Common myeloid progenitor, CD34-positive (primary cell): ENCODE measurements at regions not wholly inside any gene's neighbourhood (a gene's known extent, or its start where the extent isn't known, plus 50 kb on each side); places are given as distances from the start of the nearest gene placed in this dataset.

Source experiments
- CTCF ChIA-PET: fragments of 350-600 bp; sonication (Branson Sonifier 250); formaldehyde crosslinking; loops from one replicate; lab custom pipeline; 2021; ENCODE audit warnings: antibody characterized with exemption; lab: Charles Lee
- POLR2A ChIA-PET: fragments of 350-600 bp; sonication (Branson Sonifier 250); formaldehyde crosslinking; loops from one replicate; lab custom pipeline; 2021; ENCODE audit warnings: antibody characterized with exemption; lab: Charles Lee
- DNase-seq, 3 donors: peaks; one replicate each; pipeline versions ENCODE4 v3.0.0 to v3.0.0-alpha.2; 2013
- H3K27ac ChIP-seq, 2 experiments: 1 replicate in 1 of 2; 2 replicates in 1 of 2; pipeline ENCODE4 v1.7.0; 2013; ENCODE audit warnings: inconsistent platforms in 2 of 2, low read length in 2 of 2, mild to moderate bottlenecking in 2 of 2, low read depth in 1 of 2, moderate library complexity in 1 of 2; ENCODE audit not compliant: severe bottlenecking in 2 of 2, insufficient read depth in 1 of 2, poor library complexity in 1 of 2
- H3K27me3 ChIP-seq, 5 experiments: replicated peaks in 2 of 5; 1 replicate in 3 of 5; 2 replicates in 2 of 5; pipeline versions ENCODE4 v1.6.1 to v1.7.0; 2013; ENCODE audit warnings: low read length in 4 of 5, mild to moderate bottlenecking in 2 of 5, moderate library complexity in 2 of 5, inconsistent platforms in 1 of 5; ENCODE audit not compliant: insufficient read depth in 5 of 5, control insufficient read depth in 4 of 5
- H3K36me3 ChIP-seq, 4 experiments: 1 replicate in 2 of 4; 2 replicates in 2 of 4; pipeline versions ENCODE4 v1.6.1 to v1.7.0; 2013; ENCODE audit warnings: low read length in 3 of 4, control low read depth in 1 of 4, mild to moderate bottlenecking in 1 of 4; ENCODE audit not compliant: control insufficient read depth in 4 of 4, insufficient read depth in 4 of 4
- H3K4me1 ChIP-seq, 4 experiments: 1 replicate in 3 of 4; 2 replicates in 1 of 4; pipeline versions ENCODE4 v1.6.1 to v1.7.1; 2013; ENCODE audit warnings: low read length in 3 of 4, mild to moderate bottlenecking in 3 of 4, control low read depth in 1 of 4, inconsistent platforms in 1 of 4, moderate library complexity in 1 of 4; ENCODE audit not compliant: control insufficient read depth in 4 of 4, insufficient read depth in 4 of 4; ENCODE audit errors: control extremely low read depth in 1 of 4
- H3K4me3 ChIP-seq, 7 experiments: 1 replicate in 4 of 7; 2 replicates in 3 of 7; pipeline versions ENCODE4 v1.5.1 to v1.7.0; 2013; ENCODE audit warnings: mild to moderate bottlenecking in 7 of 7, low read length in 6 of 7, moderate library complexity in 6 of 7, inconsistent platforms in 2 of 7, low read depth in 2 of 7, control low read depth in 1 of 7; ENCODE audit not compliant: insufficient read depth in 4 of 7, control insufficient read depth in 1 of 7; ENCODE audit errors: extremely low read depth in 1 of 7
- H3K9me3 ChIP-seq, 5 experiments: 1 replicate in 4 of 5; 2 replicates in 1 of 5; pipeline versions ENCODE4 v1.6.1 to v1.7.1; 2013; ENCODE audit warnings: low read length in 4 of 5, mild to moderate bottlenecking in 2 of 5, inconsistent platforms in 1 of 5, low read depth in 1 of 5, moderate library complexity in 1 of 5; ENCODE audit not compliant: control insufficient read depth in 4 of 5, insufficient read depth in 2 of 5; ENCODE audit errors: control extremely low read depth in 1 of 5
- WGBS: methylation state at CpG from one replicate; pipeline ENCODE4 v1.1.5; 2013; ENCODE audit not compliant: insufficient coverage; 5-methylcytosine and 5-hydroxymethylcytosine counted together

GRCh38 chr17:70654706-70655105, 485.4 kb downstream of the KCNJ2 start:
- POLR2A ChIA-PET = interaction anchor here (0.7 kb wide), 1 partner anchor 152 kb away, joined by 3 read pairs; no protein-coding TSS in a partner anchor
- H3K27me3 ChIP-seq = no peaks in the 10 kb centered on the region
- no CpG with 5 or more reads among the region's 3 CpGs for WGBS
- CTCF ChIA-PET = interaction anchor here (1.0 kb wide), 1 partner anchor 12 kb away, joined by 3 read pairs; no protein-coding TSS in a partner anchor
- H3K9me3 ChIP-seq = no peaks in the 10 kb centered on the region
- no peak overlapping the region for H3K27ac ChIP-seq
- DNase-seq = no peak
- no peaks in the 10 kb centered on the region for H3K36me3 ChIP-seq
- no peak overlapping the region for H3K4me3 ChIP-seq
- H3K4me1 ChIP-seq = no peaks in the 10 kb centered on the region

DNA sequence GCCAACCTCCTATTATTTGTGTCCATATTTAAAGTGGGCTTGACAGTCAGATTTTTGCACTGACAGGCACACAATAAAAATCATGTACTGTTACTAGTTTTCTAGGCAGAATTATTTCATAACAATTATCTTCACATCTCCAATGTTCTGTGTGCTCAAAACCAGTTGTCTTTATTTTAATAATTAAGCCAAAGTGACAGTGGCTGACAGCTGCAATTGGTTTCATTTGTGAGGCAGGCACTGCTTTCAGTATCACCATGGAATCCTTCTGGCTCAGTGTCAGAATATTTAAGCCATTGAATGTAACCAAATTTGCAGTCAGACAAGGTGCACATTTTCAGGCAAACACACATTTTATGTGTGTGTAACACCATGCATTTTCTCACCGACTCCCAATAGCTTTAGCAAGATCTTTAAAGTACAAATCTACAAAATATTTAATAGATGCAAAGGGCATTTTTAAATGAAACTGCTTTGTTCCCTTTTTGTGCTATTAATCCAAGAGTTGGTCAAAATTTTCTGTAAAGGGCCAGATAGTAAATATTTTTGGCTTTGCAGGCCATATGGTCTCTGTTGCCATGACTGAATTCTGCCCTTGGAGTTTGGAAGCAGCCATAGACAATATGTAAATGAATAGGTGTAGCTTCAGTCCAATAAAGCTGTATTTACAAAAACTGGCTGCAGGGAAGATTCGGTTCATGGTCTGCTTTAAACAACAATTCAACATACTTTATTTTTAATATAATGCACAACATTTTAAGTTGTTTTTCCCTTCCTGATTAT, 486.0 kb downstream of the KCNJ2 start:
- Histone ChIP-seq H3K4me1 (no peaks in the 10 kb centered on the region), H3K36me3 (no peaks in the 10 kb centered on the region), H3K27ac (no peak overlapping the region), H3K4me3 (no peak overlapping the region), H3K9me3 (no peaks in the 10 kb centered on the region), H3K27me3 (no peaks in the 10 kb centered on the region)
- CTCF ChIA-PET = interaction anchor here (1.0 kb wide), 1 partner anchor 13 kb away, joined by 3 read pairs; no protein-coding TSS in a partner anchor
- POLR2A ChIA-PET = interaction anchor here (0.7 kb wide), 1 partner anchor 153 kb away, joined by 3 read pairs; no protein-coding TSS in a partner anchor
- DNase-seq = no peak
- WGBS = no CpG with 5 or more reads among the region's 2 CpGs

DNA sequence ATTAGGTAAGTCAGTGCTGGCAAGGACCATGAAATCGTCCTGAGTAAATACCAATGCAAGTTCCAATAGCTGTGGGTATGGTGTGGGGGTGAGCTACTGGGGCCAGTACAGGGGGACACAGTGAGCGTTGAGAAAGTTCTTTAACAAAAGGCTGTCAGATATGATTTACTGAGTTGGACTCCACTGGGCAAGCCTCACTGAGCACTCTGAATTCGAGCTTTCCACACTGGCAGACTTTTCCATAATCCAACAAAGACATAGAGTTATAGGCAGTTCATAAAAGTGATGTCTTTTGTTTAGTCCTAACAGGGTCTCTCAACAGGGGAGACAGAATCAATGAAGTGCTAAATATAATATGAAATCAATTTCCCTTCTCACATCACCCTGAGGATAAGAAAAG, 489.0 kb downstream of the KCNJ2 start:
- 100% methylated on average over 2 of the region's 3 CpGs for WGBS
- Histone ChIP-seq H3K4me1 (no peaks in the 10 kb centered on the region), H3K4me3 (no peak overlapping the region), H3K27me3 (no peaks in the 10 kb centered on the region), H3K27ac (no peak overlapping the region), H3K36me3 (no peaks in the 10 kb centered on the region), H3K9me3 (no peaks in the 10 kb centered on the region)
- DNase-seq = no peak
- CTCF ChIA-PET = no interaction called here
- POLR2A ChIA-PET = interaction anchor here (0.6 kb wide), 1 partner anchor 462 kb away, joined by 3 read pairs; no protein-coding TSS in a partner anchor

- no peaks in the 10 kb centered on the region for H3K4me1 ChIP-seq
- no peaks in the 10 kb centered on the region for H3K27me3 ChIP-seq
- no peaks in the 10 kb centered on the region for H3K9me3 ChIP-seq
- ChIA-PET CTCF (no interaction called here), POLR2A (interaction anchor here (0.6 kb wide), 1 partner anchor 462 kb away, joined by 3 read pairs; no protein-coding TSS in a partner anchor)
- DNase-seq = no peak
- H3K4me3 ChIP-seq = no peak overlapping the region
- no peaks in the 10 kb centered on the region for H3K36me3 ChIP-seq
- WGBS = 100% methylated on average over 1 of the region's 2 CpGs
- no peak overlapping the region for H3K27ac ChIP-seq
Measured at GRCh38 chr17:70658840-70659239, 489.5 kb downstream of the KCNJ2 start.

GRCh38 chr17:70661342-70662222, 492.2 kb downstream of the KCNJ2 start:
- Histone ChIP-seq H3K27me3 (no peaks in the 10 kb centered on the region), H3K4me1 (no peaks in the 10 kb centered on the region), H3K27ac (no peak overlapping the region), H3K9me3 (no peaks in the 10 kb centered on the region), H3K4me3 (no peak overlapping the region), H3K36me3 (no peaks in the 10 kb centered on the region)
- CTCF ChIA-PET = no interaction called here
- no peak for DNase-seq
- POLR2A ChIA-PET = no interaction called here
- WGBS = 99% methylated on average over 9 of the region's 10 CpGs

- H3K27ac ChIP-seq = no peak overlapping the region
- WGBS = 95% methylated on average over 9 of the region's 10 CpGs
- no peak overlapping the region for H3K4me3 ChIP-seq
- ChIA-PET POLR2A (no interaction called here), CTCF (no interaction called here)
- no peaks in the 10 kb centered on the region for H3K36me3 ChIP-seq
- no peaks in the 10 kb centered on the region for H3K27me3 ChIP-seq
- DNase-seq = no peak
- peaks cover 0 to 2% (median 0%) of the 10 kb centered on the region in 5 experiments for H3K9me3 ChIP-seq
- no peaks in the 10 kb centered on the region for H3K4me1 ChIP-seq
Measured at GRCh38 chr17:70668276-70668937, 499.1 kb downstream of the KCNJ2 start.
